HG02678 (cell line): ENCODE measurements at regions not wholly inside any gene's neighbourhood (a gene's known extent, or its start where the extent isn't known, plus 50 kb on each side); places are given as distances from the start of the nearest gene placed in this dataset.

Source experiments
- ATAC-seq: cut with Tn5 transposase; IDR thresholded peaks from one replicate; pipeline ENCODE4 v1.9.1; 2021; ENCODE audit warnings: mild to moderate bottlenecking, moderate library complexity; ENCODE audit not compliant: unreplicated experiment

DNA sequence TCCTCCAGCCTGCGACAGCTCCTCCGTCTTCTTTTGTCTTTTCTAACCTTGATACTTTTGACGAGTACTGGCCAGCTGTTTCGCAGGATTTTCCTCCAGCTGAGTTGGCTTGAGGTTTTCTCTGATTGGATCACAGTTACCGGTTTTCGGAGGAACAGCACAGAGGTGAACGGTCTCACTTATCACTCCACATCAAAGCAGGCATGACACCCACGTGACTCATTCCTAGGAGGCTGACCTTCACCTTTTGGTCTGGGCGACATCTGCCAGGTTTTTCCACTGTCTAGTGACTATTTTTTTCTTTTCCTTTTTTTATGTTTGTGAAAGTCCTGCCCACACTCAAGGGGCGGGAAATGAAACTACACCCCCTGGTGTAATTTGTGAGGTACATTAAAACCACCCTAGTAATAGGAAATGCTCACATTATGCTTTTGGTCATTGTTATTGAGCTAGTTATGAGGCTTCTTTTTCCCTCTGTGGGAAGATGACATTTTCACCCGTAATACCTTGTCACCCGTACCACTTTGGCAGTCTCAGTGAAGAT lies 319.2 kb downstream of the GADD45G start:
- no peak for ATAC-seq

DNA sequence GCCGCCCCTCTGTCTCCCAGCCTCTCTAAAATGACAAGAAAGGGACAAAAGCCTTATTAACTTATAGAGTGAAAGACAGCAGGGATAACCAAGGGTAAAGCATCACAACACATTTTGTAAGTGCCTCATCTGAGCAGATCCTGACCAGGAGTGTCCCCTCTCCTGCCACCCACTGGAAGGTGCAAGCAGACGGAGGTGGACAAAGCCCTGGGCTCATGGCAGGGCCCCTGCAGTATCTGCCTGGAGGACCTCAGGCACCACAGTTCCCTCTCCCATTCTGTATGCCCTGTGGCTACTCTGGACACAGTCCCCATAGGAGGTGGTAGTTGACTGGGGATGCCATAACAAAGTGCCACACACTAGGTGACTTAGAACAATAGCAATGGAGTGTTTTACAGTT lies 319.8 kb downstream of the GADD45G start:
- ATAC-seq, result no peak

DNA sequence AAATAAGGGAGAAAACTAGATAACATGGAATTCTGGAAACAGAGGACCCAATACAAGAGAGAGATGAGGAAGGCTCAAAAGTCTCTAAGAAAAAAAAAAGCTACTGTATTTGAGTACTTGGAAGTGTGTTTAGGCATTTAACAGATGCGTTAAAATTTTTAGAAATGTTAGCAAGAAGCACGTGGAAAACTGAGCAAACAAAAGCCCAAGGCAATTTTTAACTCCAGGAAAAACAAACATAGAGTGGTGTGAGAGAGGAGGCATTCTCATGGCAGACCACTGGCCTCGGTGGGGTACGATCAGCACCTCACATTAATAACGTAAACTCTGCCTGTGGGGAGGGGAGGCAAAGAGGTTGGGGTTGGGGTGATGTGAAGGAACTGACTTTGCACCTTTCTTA lies 321.4 kb downstream of the GADD45G start:
- no peak for ATAC-seq

DNA sequence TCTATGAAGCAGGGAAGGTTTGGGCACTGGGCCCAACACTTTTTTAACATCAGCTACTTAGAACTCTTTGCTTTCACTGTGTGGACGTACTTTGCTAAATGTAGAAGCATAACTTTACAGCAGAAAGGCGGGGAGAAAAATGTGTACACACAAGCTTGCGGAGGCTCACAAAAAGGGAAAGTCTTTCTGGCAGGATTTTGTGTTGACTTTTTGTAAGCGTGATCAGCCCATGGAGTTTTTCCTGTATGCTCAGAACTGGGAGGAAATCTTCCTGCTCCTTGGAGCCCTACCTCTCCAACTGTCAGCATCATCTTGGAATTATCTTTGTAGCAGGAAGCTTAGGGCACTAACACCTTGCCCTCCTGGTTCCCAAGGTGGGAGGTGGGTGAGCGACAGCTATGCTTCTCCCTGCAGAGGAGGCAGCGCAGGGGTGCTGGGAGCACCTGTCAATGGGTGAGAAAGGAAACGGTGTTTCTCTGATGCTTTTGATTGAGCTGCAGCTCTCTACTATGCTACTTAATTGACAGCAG lies 321.9 kb downstream of the GADD45G start:
- no peak for ATAC-seq

DNA sequence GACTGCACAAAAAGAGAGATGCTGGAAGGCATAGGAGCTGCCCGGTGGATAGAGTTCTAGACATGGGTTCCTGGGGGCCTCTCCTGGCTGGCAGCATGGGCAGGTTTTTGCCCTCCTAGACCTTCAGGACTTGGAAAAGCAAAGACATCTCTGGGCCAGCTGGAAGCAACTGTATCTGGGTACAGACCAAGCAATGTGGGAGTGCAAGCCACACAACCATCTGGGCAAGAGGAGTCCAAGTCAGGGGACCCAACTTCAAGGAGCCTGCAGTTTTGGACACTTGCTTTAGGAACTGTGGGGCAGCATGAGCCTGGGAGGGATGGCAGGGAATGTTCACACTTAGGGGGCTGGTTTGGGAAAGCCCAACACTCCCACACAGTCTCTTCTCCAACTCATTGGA lies 323.3 kb downstream of the GADD45G start:
- ATAC-seq, result no peak

DNA sequence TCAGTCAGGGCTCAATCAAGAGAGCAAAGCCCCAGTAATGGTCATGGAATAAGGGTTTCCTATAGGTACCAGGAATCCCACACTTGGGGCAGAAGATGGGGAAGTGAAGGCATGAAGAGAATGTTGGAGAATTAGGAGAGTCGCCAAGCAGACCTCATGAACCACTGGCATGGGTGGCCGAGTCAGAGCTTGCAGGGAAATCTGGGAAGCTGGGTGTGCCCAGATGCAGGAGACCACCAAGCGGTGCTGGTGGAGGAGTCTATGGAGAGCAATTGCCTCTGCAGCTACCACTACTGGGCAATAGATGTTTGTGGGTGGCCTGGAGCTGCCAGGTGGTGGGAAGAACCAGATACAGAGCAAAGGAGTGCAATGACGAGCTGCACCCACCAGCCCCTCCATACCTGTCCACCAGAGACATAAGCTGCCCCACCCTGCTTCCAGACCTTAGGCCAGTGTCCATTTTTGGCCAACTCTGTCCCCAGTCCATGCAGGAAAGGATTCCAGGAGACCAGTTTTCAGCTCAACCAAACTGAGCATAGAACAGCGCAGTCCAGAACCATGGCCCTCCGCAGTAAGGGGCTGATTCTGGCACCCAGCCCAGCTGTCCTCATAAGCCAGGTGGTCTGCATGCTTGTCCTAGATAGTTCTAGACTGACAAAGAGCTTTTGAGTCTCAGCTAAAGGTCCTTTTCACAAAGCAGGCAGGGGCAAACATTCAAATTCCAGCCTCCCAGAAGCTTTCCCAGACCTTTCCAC lies 323.9 kb downstream of the GADD45G start:
- ATAC-seq, result no peak

DNA sequence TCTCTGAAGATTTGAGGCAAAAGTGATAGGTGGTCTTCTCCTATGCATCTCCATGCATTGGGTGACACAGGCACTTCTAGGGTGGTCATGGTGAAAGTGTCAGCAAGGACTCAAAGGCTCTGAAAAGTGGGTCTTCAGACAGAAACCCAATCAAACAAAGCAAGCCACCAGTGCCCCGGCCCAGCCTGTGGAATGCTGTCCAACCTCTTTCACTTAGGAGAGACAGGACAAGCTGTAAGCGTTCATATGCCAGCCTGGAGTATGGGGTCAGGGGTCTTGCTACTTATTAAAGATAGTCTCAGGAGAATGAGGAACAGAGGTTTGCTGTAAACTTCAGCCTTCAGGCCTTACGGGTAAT lies 324.5 kb downstream of the GADD45G start:
- no peak for ATAC-seq

DNA sequence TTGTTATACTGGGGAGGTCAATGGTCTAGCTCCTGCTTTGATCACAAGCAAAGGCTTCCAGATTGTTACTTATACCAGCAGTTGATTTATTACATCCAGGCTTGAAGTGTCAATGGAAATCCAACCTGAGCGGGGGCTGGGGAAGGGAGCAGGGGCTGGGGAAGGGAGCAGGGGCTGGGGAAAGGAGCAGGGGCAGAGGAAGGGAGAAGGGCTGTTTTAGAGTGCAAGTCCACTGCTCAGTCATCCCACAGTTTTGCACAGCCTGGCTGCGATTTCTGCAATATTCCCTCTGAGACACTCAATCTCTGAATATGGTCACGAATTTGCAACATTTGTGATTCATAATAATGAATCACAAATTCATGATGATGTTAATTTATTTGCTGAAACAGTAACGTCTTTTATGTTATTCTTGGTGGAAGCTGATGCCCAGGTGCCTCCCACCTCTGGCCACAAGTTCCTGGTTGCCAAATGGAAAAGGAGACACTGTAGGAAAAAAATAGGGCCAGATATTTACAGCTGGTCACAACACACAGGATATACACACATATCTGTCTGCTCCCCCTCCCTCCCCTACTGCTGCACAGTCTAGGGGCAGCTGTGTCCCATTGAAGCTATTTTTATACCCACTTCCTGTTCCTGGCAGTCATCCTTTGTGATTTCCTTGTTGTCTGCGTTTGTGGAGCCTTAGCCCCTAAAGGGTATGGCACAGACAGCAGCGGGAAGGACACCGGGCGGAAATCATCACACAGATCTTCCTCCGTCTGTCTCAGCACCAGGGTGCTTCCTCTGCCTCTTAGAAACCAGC lies 325.1 kb downstream of the GADD45G start:
- no peak for ATAC-seq

DNA sequence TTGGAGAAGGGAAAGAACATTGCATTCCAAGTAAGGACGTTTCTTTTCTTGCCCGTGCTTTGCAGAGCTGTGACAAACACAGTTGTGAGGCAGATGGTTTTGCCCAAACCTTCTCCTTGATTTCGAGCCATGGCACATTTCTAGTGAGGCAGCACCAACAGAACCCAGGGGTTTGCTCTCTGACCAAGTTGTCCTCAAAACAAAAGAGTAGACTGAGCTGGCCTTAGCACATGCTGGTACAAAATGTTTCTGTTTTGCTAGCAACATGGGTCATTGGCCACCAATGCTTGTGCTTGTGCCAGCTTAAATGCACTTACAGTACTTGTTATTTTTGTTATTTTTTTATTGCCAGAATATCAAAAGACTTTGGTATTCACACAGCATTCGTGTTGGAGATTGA lies 328.8 kb downstream of the GADD45G start:
- ATAC-seq, result no peak

DNA sequence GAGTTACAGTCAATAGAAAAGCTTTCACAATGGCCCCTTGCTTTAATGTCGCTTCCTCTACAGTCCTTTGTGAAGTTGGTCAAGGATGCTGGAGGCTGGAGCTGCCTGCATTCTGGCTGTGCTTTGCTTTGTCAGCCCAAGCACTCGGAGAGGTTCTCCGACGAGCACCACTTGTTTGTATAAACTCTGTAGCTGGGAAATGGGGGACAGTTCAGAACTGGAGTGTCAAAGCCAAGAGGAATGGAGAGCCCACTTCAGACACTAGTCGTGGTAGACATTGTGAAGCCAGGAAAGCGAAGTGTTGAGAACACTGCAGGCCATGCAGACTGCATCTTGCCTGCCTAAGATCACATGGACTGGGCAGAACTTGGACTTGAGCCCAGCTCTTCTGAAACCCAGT lies 330.3 kb downstream of the GADD45G start:
- ATAC-seq, result no peak

DNA sequence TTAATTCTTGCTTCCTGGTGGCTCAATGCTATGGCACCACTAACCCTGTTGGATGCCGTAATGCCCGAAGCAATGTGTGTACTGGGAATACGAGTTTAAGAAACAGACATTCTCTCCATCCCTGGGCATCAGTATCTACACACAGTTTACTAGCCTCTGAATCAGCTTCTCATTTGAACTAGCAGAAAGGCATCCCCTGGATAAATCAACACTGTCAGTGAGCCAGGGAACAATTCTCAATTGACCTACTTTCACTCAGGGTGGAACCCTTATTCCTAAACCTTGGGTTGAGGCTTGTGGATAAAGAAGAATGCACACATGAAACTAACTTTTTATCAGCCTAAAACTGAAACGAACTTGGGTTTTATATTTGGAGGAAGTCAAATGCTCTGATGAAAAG lies 331.0 kb downstream of the GADD45G start:
- ATAC-seq, result no peak

DNA sequence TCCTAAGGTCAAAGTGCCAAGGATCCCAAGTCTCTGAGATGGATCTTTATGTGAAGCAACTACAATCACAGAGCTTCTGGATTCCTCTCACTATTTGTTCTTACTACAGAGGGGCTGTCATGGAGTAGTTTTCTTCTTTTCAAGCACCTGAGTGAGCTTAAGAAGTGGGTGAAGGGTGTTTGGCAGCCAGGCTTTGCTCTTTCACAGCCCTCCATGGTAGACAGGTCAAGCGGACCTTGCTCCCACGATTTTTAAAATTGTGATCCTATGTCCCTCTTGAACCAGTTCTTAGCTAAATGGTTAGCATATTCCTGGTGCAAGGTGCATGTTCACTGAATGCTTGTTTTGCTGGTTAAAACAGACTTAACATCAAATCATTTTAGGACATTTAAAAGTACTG lies 332.2 kb downstream of the GADD45G start:
- ATAC-seq, result no peak

DNA sequence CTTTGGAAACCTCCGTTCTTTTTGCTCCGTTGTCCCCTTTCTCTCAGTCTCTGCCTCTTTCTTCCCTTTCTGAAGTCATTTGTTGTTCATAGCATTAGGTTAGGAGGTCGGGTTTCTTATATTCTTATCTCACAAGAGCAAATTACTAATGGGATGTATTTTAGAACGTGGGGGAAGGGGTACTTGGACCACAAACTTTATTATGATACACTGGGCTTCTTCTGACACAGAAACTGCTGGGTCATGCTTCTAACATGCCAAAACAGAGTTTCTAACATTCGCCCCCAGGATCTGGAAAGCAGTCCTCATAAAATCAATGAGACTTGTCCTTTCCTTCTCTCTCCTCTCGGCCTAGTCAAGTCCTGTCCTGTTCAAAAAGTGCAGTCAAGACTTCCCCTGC lies 334.4 kb downstream of the GADD45G start:
- no peak for ATAC-seq

DNA sequence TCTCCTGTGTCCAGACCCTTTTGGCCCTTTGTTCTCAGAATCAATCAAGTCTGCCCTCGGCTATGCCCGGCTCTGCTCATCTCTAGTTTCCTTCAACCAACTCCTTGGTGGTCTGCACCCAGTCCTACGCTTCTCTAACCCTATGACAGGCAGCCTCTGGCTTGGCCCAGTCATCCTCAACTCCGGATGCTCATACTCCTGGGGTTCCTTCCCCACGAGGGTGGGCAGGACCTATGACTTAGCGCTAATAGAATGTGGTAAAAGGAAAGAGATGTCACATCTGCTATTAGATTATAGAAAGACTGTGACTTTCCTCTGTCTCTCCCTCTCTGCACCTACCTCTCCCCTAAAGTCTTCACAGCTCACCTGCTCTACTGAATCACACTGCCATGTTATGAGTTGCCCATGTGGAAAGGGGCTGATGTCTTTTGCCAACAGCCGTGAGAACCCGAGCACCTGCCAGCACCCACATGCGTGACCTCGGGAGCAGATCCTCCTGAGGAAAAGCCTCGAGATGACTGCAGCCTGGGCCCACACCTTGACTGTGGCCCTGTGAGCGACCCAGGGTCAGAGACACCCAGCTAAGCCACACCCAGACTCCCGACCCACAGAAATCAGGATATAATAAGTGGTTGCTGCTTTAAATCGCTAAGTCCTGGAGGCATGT lies 334.9 kb downstream of the GADD45G start:
- ATAC-seq, result no peak

DNA sequence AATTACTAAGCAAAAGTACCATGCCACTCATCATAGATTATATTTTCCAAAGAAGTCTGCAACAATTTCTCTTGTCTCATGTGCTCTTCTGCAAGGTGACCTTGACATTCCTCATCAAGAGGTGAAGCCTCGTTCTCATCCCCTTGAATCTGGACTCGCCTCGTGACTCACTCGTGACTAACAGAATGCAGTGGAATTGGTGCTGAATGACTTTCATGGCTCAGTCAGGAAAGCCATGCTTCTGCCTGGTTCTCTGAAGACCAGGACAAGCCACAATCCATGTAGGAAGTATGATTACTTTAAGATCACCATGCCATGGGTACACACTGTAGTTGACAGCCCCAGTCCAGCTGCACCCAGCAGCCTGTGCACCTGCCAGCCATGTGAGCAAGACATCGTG lies 335.8 kb downstream of the GADD45G start:
- ATAC-seq, result no peak

DNA sequence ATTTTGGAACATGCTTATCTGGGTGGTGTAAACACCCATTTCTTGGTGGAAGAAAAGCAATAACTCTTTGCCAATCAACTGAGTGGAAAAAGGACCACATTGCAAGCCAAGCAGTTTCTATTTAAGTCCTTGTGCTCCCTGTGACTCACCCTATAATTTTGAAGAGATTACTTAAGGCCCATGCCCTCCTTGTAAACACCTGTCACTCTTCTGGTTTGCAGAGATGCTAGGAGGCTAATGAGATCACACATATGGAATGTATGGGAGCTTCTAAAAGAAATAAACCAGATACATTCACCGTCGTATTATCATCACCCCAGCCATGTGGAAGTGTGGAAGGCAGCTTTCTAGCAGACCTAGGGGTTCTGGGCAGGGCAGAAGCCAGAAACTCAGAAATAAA lies 337.1 kb downstream of the GADD45G start:
- no peak for ATAC-seq

DNA sequence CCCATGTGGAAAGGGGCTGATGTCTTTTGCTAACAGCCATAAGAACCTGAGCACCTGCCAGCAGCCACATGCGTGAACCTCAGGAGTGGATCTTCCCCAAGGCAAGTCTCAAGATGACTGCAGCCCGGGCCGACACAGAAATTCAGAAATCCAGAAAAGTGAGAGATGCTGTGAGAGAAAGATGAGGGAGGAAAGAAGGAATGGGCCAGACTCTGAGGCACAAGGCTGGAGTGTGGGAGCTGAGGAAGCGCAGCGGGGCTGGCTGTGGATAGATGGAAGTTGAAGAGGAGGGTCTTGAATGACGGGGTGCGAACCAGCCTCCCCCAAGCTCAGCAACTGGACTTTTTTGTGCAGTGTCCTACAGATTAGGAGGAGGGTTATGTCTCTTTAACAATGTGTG lies 337.8 kb downstream of the GADD45G start:
- ATAC-seq, result no peak

DNA sequence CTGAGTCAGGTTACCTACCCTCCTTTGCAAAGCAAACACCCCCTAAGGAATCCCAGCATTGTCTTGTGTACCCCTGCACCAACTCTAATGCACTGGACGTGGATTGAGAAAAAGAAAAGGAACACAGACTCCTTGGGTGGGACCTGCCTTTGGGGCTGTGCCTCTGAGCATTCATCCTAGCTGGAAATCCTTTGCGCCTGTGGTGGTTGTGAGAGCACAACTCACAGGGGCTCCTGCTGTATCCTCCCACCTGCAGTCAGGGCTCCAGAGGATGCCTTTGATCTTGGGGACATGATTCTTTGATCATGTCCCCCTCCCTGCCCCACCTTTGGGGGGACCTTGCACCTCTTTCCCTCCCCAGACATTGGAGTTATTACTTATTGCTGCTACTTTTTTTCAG lies 338.5 kb downstream of the GADD45G start:
- ATAC-seq, result no peak

DNA sequence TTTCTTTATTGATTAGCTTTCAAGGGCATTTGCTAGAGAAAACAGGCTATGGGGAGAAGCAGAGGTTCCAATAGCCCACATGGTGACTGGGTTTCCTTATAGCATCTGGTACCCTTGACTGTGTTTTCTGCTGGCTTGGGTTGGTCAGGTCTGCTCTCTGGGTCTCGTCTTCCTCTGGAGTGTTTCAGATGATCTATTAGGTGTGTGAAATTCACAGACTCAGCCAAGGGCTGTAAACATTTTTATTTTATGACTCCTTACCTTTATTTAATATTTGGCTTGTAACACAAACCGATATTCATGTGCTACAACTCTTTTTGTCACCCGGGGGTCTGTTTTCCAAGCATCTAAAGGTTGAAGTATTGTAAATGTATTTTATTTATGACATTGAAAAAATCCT lies 338.9 kb downstream of the GADD45G start:
- ATAC-seq, result no peak

DNA sequence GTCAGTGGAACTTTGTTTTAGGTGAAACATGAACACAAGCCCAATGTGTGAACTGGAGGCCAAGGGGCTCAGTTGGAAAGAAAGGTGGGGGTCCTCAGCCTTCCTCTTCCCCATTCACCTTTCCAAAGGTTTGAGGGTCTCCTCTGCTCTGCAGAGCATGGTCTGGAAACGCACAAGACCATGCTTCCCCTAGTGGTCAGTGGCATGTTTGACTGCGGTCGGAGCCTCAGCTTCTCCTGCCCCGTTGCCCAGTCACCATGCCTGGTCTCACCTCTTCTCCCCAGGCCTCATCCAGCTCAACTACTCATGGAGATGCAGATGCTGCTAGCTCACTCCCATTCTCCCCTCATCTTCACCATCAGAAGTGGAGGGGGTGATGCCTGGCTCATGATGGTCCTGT lies 340.3 kb downstream of the GADD45G start:
- no peak for ATAC-seq

DNA sequence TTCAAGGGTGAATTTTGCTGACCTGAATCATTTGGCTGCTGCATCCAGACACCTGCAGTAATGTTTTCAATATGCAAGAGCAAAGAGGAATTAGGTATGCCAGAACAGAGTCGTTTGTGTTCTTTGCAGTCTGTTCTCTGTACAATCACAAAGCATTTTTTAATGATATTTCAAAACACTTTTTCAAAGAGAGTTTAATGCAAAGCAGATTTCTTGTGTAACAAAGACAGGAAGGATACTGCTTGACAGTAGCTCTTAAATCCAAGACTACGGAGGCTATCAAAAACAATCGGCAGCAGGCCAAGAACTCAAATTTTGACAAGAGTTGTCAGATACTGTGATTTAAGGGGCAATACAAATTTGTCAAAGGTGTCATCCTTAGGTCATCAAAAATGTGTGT lies 341.9 kb downstream of the GADD45G start:
- ATAC-seq, result no peak

DNA sequence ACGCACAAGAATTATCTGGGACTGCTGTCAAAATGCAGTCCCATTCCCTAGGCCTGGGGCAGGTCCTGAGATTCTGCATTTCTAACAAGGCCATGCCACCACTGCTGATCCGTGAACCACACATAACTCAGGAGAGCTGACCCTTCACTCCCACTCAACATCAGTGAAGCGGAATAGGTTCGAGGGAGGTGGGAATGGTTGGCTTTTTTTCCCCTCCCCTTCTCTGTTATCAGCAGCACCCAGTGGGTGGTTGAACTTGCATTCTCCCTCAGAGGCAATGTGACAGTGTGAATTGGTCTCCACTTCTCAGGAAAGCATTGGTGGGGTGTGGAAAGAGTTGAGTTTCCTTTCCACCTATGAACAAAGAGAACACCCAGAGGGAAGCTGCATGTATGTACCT lies 344.3 kb downstream of the GADD45G start:
- no peak for ATAC-seq
